GM18502 (cell line): ENCODE measurements at regions not wholly inside any gene's neighbourhood (a gene's known extent, or its start where the extent isn't known, plus 50 kb on each side); places are given as distances from the start of the nearest gene placed in this dataset.

Source experiments
- ATAC-seq: cut with Tn5 transposase; IDR thresholded peaks from one replicate; pipeline ENCODE4 v1.9.1; 2021; ENCODE audit warnings: mild to moderate bottlenecking; ENCODE audit not compliant: unreplicated experiment, poor library complexity

DNA sequence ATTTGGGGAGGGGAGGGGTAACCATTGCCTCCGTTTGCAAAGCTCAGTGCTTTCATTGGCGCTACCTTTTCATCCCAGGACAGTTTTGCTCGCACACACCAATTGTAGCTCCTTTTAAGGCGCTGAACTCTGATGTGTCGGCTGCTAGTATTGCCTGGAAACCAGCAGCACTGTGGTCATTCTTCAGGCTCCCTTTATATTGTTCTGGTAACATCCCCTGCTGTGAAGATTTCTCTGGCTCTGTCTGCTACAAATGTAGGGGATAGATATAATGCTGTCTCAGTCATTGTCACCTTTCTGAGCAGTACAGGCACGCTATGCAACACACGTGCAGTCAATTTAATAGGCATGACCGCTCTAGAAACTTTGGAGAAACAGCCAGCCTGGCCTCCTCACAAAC, 172.9 kb upstream of the SASH1 start:
- ATAC-seq: no peak

DNA sequence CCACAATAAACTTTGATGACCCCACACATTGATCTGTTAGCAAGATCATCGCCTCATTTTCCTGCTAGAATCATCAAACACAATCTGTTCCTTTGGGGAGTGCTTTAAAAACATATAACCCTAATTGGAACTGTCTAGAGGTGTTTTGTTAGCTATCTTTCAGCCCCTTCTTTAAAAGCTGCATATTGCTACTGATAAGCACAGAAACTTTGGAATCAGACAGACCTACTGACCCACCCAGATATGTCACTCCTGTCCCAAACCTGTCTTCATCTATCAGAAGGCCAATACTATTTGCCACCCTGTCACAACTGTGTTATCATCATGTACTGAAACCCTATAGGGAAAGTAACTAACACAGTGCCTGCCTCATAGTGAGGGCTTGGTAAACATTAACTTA, 172.4 kb upstream of the SASH1 start:
- ATAC-seq: no peak

- ATAC-seq: no peak
Measured at GRCh38 chr6:148173548-148173947, 169.1 kb upstream of the SASH1 start.

- ATAC-seq: no peak
Measured at GRCh38 chr6:148175550-148176188, 167.0 kb upstream of the SASH1 start.

GRCh38 chr6:148177589-148178233, 164.9 kb upstream of the SASH1 start:
- ATAC-seq: no peak

DNA sequence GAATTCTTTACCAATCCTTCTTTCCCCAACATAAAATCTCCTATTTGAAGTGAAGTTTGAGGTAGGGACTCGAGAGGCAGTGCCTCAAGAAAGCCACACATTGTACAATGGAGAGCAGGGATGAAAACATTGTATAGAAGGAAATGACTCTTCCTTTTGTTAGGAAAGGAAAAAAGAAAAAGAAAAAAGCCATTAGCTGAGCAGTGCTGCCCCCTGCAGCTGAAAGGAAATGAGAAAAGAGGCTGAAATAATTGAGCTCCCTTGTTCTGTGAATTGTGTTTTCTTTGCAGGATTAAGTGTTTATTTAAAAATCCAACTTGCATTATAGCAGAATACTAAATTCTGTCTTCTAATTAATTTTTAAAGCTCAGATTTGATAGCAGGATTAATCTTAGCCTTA, 162.9 kb upstream of the SASH1 start:
- ATAC-seq: no peak

DNA sequence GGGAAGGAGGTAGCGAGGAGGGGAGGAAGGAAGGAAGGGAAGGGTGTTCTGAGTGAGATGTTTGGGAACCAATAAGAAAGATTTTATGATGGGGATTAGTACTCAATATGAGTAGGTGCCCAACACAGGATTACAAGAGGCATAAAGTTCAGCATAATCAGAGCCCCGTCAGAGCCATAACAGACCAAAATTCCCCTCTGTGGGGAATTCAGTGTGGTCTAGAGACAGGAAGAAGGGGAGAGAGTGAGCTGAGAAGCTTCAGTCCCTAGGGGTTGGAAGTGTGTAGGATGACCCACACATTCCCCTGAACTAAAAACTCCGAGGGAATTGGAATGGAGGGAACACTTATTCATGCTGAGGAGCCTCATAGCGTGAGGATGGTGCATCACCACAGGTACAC, 160.3 kb upstream of the SASH1 start:
- ATAC-seq: no peak

DNA sequence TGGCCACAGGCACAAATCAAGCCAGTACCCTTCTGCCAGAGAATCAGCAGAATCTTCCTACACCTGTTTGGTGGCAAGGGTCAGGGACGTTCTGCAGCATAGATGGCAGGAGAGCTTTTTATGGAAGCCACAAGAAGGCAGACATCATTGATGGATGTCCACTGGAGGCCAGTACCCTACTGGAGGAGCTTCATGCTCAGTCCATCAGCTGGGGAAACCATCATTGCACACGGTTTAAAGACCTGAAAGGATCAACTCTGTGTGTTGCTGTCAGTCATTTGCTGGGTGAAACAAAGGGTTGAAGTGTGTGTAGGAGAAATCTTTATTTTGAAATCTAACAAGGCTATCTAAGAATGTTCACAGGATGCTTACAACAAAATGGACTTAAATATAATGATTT, 158.9 kb upstream of the SASH1 start:
- no peak for ATAC-seq

- ATAC-seq: no peak
Measured at GRCh38 chr6:148186916-148187315, 155.7 kb upstream of the SASH1 start.

- ATAC-seq: no peak
Measured at GRCh38 chr6:148192310-148192709, 150.3 kb upstream of the SASH1 start.

DNA sequence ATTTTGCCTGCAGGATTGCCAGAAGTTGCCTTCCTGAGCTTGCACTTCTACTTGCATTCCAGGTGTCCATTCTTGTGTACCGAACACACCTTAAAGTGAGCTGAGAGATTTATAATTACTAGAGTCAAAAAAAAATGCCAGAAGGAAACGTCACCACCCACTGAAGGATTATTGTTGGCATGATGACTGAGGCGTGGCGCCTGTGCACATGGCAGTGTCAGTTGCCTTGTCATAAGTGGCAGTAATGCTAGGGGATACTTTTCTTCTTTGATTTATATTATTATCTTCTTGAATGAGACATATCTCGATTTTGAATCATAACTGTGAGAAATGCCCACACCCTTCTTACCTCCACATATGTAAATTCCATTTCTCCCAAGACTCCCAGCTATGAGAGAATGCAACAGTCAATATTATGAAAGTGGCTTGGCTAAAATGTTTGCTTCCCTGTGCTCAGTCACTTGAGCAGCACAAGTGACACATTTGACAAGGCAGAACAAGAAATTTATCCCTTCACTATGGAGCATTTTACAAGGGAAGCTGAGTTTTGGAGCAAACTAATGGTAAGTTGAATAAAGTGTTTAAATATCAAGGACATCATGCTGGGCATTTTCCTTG, 149.5 kb upstream of the SASH1 start:
- no peak for ATAC-seq

DNA sequence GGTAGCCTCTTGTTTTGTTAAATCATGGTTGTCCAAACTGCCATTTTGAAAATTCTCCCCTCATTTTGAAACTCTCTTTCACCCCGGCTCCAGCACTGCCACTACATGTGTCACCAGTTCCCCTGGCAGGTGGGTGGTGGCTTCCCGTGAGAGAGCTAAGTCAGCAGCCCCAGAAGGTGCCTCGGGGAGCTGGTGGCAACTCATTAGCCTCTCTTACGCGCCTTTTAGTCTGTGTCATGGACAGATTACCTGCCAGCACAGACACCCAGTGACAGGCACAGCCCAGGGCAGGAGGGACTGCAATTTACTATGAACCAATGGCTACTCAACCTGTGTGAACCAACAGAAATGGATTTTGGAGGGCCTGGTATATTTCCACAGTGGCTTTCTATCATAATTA, 147.1 kb upstream of the SASH1 start:
- ATAC-seq: no peak

DNA sequence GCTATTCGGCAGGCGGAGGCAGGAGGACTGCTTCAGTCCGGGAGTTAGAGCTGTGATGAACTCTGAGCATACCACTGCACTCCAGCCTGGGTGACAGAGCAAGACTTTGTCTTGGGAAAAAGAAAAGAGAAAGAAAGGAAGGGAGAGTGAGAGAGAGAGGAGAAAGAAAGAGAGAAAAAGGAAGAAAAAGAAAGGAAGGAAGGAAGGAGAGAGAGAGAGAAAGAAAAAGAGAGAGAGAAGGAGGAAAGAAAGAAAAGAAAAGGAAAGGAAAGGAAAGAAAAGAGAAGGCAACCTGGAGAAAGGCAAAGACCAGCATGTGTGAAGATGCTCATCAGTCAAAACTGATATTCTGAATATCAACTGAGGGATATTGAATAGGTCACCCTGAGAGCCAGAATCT, 143.1 kb upstream of the SASH1 start:
- ATAC-seq: no peak

DNA sequence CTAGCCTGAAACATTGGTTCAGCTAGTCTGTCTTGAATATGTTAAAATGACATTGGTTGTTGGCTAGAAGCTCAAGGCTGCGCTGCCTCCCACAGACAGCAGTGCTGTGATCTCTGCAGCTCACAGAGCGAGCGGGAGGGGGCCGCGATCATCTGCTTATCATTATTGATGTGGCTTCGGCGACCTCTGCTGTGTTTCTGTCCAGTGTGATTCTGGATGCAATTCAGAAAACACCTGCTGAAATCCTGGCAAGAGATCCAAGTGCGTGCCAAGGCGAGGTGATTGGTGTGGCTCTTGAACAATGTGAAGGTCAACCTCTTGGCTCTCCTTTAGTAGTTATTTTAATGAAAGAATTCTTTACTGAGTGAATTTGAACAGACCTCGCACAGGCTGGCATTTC, 142.3 kb upstream of the SASH1 start:
- no peak for ATAC-seq

DNA sequence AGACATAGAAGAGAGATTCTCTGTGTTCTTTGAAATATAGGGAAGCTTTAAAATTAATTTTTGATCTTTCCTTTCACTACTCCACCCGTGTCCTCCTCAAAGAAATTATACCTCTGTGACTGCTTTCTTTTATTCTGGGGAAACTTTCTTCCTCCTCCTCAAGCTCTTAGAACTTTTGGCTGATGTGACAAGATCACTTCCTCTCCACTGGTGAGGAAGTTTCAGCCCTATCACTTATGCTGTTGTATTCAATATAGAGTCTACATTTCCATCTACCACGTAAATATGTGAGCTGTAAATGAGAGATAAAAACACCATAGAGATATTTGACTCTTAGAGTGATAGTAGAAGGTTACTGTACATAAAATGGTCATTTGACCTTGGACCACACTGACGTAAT, 141.9 kb upstream of the SASH1 start:
- no peak for ATAC-seq

GRCh38 chr6:148203281-148203925, 139.2 kb upstream of the SASH1 start:
- no peak for ATAC-seq

DNA sequence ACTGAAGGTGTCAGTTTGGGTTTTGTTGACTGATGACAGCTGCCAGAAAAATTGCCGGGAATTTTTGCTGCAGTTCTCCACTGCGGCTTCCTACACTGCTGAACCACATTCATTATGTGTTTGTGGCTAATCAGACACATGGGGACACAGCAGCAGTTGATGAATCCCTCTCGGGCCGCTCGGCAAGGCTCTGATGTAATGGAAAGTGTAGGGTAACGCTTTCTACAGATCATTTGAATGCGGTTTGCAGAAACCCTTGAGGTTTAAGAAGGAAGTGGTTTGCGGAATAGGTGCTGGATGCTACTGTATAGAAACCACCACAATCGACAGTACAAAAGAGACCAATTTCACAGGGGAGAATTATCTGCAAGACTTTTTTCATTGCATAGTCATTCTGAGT, 138.7 kb upstream of the SASH1 start:
- ATAC-seq: peak; percentile 99

DNA sequence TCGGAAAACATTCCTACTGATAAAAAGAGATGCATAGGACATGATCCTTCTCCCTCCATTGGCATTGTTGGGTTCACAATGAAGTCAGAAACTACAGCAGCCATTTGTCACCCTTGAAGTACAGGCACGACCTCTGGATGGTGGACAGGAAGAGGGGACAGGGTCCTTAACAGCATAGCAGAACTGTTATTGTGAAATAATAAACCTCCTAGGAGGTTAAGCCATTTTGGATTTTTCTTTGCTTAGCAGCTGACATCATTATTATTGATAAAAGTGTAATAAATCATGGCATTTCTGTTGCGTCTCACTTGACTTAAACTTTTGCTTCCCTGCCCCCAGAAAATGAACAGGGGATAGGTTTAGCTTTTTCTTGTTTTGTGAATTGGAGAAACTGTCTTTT, 134.3 kb upstream of the SASH1 start:
- no peak for ATAC-seq

- ATAC-seq: no peak
Measured at GRCh38 chr6:148211777-148212324, 130.8 kb upstream of the SASH1 start.

- no peak for ATAC-seq
Measured at GRCh38 chr6:148212366-148212765, 130.3 kb upstream of the SASH1 start.

- ATAC-seq: no peak
Measured at GRCh38 chr6:148213366-148213765, 129.3 kb upstream of the SASH1 start.
